UCSD-AML1 (cell line): ENCODE measurements at regions not wholly inside any gene's neighbourhood (a gene's known extent, or its start where the extent isn't known, plus 50 kb on each side); places are given as distances from the start of the nearest gene placed in this dataset.

Experiments
- DNase-seq: peaks from one replicate; lab custom pipeline; 2025; ENCODE audit not compliant: unreplicated experiment; lab: John Stamatoyannopoulos, UW

GRCh38 chr3:113094337-113095221 is 103.8 kb downstream of the GTPBP8 start:
- DNase-seq, result no peak

DNA sequence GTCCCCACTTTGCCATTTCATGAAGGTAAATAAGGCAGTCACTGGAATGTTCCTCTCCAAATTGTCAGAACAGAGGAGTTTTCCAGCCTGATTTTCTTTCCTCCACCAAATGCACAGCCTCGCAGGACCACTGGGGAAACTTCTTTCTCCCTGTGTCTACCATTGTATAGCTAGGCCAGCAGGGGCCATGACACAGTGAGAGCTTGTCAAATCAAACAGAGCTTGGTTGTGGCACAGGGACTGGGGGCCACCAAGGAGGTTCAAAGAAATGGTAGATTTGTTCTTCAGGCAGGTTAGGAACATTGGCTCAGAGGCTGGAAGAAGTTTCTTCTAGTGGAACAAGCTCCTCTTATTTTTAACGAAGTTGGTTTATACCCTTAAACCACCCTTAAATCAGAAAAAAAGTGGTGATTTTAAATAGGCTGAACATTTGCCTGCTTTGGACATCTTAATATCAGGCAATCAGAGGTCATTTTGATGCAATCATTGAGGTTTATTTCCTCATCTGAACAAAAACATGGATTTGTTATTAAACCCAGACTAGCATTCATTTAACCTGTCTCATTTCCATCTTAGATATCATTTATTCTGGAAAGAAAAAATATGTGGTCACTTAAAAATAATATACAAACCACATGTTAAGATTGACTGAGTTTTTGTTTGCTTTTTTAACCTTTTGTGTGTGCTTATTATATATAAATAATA is 105.6 kb downstream of the GTPBP8 start:
- DNase-seq, result no peak

DNA sequence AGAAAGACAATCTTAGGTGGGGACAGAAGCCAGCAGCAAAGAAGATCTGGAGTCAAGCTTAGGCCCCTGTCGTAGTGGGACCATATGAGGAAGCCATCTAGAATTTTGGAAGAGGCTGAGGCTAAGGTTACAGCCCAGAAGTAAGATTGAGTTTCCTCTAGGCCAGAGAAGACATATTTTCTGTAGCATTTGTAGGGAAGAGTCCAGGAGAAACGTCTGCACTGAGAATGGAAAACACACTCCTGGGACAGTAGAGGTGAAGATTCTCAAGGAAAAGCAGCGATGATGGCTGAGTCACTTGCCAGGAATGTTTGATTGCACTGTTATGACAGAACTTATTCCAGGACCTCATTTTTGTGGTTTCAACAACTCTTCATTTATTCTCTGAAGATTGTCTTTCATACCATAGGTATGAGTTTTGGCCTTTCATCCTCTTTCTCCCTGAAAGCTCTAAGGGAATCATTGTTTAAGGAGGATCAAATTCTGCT is 107.2 kb downstream of the GTPBP8 start:
- no peak for DNase-seq

- DNase-seq, result no peak
These were observed 109.3 kb downstream of the GTPBP8 start for GRCh38 chr3:113100063-113100462.

DNA sequence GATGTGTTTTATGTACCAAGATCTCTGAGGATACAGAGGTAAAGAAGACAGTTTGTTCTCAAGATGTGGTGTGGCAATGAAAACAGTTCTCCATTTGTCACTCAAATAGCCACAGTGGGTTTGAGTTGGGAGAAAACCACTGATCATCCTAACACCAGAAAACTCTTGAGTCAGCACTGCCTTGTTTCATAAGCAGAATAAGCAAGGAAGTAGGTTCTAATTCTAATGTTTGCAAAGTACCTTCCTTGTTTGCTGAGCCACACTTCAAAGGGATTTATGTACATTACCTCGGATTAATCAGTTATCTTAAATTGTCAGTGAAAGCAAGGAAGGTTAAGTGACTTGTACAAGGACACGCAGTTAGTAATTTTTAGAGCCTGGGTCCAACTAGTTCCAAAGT is 107.8 kb upstream of the BOC start:
- no peak for DNase-seq

GRCh38 chr3:113104357-113105092 is 106.8 kb upstream of the BOC start:
- no peak for DNase-seq

- DNase-seq, result no peak
These were observed 106.3 kb upstream of the BOC start for GRCh38 chr3:113105093-113105449.

DNA sequence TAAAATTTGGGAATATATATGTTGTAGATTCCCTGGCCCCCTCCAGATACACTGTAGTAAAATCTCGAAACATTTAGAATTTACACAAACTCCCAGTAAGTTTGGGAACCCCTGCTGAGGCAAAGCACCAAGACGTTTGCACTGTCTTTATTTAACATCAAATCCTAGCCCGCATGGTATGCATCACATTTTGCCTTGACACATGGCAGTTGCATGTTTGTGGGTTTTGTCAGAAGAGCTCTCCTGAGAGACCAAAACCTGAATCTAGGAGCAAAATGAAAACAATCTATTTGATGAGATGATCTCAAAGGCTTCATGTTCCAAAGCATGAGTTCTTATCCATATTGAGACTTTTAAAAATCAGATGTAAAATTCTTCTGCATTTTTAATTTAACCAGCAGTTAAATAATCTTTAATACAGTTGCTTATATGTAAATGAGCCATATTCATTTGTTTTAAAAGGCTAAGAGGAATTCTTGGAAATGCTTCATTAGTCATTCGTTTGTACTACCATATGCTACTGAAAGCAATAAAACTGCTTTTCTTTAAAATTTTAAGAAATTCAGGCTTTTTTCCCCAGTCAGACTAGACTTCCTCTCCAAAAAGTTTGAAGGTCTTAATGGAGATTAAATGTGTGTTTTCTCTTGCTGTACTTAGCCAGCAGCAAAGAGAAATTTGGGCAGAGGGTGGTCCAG is 105.2 kb upstream of the BOC start:
- no peak for DNase-seq

DNA sequence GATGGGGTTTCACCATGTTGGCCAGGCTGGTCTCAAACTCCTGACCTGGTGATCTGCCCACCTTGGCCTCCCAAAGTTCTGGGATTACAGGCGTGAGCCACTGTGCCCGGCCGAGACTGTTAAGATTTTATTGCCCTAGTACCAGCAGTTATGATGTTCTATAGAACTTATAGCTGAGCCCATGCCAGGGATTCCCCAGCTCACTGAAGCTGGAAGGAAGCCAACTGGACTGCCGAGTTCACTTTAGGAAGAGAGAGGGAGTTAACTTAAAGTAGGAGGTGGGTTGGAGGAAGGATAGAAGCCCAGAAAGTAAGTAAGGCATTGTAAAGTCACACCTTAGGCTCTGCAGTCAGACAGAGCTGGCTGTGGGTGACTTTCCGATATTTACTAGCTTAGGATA is 101.1 kb upstream of the BOC start:
- no peak for DNase-seq

DNA sequence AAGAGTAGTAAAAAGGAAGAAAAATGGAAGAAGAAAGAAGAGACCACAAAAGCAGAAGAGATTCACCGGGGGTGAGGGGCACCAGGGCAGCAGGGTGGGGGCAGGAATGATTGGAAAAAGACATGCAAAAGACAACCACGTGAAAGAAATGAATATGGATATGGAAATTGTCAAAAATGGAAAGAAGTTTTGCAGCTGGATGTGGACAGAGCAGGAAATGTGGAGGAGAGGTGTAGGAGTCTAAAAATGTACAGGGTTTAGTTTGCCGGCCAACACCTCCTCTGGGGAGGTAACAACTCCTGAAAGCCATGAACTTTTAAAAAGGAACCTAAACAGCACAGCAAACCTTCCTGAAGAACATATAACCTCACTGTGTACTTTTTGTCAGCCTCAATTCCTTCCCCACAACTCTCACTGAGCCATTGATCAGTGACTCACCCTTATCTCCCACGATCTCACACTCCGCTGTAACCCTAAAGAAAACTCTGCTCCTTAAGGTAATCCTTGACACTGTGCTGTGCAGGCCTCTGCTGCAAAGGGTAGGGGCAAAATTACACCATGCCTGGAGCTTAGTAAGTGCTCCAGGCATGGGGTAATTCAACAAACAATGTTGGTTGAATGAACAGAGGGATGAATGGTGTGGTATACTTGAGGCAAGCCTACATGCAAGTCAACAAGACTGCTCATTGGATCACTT is 100.2 kb upstream of the BOC start:
- DNase-seq, result no peak

DNA sequence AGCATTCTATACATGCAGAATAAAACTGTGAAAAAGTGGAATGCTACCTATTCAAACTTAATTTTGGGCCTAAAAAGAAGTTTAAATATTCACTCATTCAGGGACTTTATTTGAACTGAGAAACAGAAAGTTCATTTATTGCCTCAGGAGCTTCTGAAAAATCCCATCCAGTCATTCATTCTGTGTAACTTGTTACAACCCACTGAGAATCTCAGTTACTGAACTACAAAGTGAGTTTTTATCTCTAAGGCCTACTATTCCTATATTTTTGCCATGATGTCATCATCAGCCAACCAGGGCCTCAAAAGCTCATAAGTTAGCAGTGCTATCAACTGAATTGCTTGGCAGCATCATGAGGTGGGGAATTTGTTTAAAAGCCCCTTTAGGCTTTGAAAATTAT is 98.0 kb upstream of the BOC start:
- no peak for DNase-seq

DNA sequence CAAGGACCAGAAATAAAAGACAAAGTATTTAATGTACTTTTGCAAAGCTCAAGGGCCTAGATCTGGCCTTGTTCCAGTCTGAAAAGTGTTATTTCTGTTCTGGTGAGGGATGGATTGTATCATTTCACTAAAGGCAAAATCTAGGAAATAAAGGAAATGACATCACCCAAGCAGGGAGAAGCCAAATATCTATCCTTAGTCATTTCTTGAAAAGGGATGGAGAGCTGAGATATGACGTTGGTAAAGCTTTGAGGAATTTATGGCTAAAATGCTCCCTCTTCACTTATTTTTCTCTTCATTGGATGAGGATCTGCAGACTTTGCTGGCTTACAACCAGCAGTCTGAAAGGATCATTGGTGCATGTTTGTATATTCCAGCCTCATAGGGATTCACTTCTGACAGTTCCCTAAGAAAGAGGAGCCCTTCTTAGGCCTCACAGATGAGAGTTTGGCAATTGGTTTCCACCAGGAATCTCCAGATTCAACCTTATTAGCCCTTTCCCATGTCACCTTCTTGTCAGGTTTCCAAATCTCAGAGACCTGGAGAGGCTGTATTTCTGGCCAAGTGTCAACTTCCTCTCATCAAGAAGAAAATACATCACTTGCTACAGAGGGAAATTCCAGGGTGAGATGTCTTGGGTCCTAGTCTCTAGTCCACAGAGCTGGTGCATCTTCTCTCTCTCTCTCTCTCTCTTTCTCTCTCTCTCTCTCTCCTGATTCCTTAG is 93.7 kb upstream of the BOC start:
- DNase-seq, result no peak

- no peak for DNase-seq
These were observed 93.0 kb upstream of the BOC start for GRCh38 chr3:113118336-113118735.

- DNase-seq, result no peak
These were observed 87.0 kb upstream of the BOC start for GRCh38 chr3:113124256-113124830.

- no peak for DNase-seq
These were observed 85.4 kb upstream of the BOC start for GRCh38 chr3:113125951-113126350.

GRCh38 chr3:113128386-113129015 is 82.9 kb upstream of the BOC start:
- DNase-seq, result no peak

DNA sequence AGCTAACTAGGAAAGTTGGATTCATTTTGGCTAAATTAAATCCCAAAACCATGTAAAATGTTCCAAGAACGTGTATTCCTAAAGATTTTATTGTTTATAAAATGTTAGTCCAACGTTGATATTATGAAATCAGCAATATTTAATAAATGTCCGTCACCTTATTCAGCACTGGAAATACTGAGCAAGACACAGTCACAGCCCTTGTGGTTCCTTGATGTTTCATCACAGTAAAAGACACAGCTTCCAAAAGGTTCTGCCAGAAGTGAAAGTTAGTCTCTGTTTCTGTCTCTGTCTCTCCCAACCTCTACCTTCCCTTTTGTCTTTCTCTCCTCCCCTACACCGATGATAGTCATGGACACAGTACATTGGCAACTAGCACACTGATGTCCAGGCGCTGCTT is 82.2 kb upstream of the BOC start:
- no peak for DNase-seq

- DNase-seq, result no peak
These were observed 78.8 kb upstream of the BOC start for GRCh38 chr3:113132571-113132996.

DNA sequence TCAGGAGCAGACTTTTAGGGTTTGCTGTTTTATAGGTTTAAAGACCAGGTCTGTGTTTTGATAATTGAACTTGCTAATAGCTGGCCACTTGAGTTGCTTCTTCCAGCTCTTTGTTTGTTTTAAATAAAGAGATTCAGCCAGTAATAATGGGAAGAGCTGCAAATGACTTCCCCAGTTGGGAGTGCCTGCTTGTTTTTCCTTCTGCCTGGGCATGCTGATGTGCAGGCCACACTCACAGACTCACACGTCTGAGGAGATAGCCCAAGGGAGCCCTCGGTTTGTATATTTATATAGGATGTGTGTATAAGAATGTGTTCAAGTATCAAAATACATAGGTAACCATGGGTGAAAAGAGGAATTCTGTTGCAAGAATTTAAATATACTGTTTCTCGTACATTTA is 78.2 kb upstream of the BOC start:
- no peak for DNase-seq
